22Rv1 (cell line): ENCODE measurements at regions not wholly inside any gene's neighbourhood (a gene's known extent, or its start where the extent isn't known, plus 50 kb on each side); places are given as distances from the start of the nearest gene placed in this dataset.

Experiments used
- CTCF ChIP-seq: fragments of 450-650 bp; IDR thresholded peaks from 2 replicates; pipeline ENCODE4 v1.5.1; 2017; ENCODE audit warnings: mild to moderate bottlenecking
- ZFX ChIP-seq: fragments of 450-650 bp; IDR thresholded peaks from 2 replicates; pipeline ENCODE4 v1.6.1; 2017; ENCODE audit warnings: antibody characterized with exemption, borderline replicate concordance

- TF ChIP-seq CTCF: no peak
- no peak for TF ChIP-seq ZFX
These were observed 744.9 kb upstream of the MMS22L start for GRCh38 chr6:98027898-98028297.
